GM18505 (cell line): ENCODE measurements at regions not wholly inside any gene's neighbourhood (a gene's known extent, or its start where the extent isn't known, plus 50 kb on each side); places are given as distances from the start of the nearest gene placed in this dataset.

Experiments
- ATAC-seq: cut with Tn5 transposase; IDR thresholded peaks from one replicate; pipeline ENCODE4 v1.9.1; 2021; ENCODE audit not compliant: unreplicated experiment
- POLR2A ChIP-seq: IDR thresholded peaks from 4 replicates; pipeline ENCODE4 v1.6.1; 2011; ENCODE audit warnings: borderline replicate concordance; ENCODE audit not compliant: insufficient read depth, insufficient read length; ENCODE audit errors: extremely low read depth

DNA sequence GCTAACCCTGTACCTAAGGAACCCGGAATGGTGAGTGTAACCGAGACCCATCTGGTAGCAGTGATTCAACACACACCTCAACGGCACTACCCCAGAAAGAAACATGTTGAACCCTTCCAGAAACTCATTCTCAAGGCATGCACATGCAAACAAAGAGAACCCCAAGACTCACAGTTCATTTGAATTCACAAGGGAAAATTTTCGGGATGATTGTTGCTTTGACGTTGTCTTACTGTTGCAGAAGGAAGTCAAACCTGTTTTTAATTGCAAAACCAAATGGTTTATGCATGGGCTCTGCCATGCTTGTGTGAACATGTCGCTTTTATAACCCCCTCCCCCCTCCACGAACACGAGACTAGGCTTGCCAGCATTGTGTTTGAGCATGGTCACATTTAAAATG lies 539.7 kb downstream of the GATA3 start:
- no peak for TF ChIP-seq POLR2A
- no peak for ATAC-seq

DNA sequence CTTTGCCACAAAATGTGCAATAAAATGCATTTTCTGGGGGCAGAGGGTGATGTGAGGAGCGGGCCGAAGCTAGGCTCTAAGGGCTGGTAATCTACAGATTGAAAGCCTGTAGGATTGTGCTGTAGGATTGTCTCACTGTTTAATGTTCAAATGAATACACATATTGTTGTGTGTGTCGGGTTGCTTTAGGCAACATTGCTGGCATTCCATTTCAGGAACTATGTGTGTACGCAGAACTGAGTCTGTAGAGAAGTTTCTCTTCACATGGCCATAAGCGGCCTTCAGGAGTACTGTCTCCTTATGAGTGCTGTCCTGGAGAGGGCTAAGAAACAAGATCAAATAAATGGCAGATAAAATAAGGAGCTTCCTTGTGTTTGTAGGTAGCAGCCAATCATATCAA lies 540.2 kb downstream of the GATA3 start:
- no peak for TF ChIP-seq POLR2A
- ATAC-seq = no peak

DNA sequence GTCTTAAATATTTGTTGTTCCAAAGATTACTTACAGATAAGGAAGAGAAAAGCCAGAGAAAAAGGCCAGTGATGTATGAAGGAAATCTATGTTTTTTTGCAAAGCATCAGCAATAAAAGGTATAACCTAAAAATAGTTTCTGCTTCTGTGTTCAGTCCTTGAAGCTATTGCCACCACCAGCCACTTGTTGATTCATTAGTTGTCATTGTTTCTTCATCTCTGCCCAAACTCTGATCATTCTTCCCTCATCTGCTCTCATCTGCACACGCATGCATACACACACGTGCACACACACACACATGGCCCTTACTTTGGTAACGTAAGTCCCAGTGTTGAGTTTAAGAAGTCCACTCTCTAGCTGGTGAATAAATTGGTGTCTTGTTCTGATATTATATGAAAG lies 540.7 kb downstream of the GATA3 start:
- no peak for ATAC-seq
- TF ChIP-seq POLR2A = no peak

DNA sequence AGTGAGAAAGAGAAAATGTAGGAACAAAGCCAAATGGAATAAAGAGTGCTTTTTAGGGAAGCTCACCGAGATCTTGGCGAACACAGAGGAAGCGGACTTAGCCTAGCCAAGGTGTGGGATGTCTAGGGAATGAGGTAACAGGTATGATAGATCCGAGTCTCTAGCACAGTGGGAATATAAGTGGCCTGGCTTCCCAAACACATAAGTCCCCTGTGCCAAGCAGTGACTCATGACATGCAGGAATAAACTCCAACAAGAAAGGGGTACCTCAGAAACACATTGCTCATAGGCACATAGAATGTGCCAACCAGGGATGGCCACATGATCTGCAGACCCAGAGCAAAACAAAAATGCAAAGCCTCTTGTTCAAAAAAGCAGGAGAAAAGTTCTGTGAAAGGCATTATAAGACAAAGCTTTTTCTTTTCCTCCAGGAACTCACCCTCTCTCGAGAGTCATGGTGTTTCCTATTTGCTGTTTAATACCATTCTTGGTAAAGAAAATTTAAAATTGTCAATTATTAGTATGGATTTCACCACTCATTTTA lies 542.5 kb downstream of the GATA3 start:
- ATAC-seq = no peak
- TF ChIP-seq POLR2A = no peak

DNA sequence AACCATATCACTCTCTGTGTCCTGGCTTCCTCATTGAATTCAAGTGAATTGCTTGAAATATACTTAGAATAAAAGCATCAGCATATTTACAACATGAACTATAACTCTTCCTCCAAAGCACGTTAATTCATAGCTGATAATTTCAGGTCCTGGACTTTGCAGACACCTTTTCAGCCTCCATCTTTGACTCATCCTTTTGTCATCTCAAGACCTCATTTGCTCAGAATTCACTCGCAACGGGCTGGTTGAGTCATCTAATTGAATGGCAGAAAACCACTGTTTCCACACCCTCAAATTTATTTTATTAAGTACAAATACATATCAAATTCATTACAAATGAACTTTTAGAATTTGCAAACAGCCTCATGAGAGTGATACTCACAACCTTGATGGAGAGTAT lies 545.7 kb downstream of the GATA3 start:
- ATAC-seq = no peak

DNA sequence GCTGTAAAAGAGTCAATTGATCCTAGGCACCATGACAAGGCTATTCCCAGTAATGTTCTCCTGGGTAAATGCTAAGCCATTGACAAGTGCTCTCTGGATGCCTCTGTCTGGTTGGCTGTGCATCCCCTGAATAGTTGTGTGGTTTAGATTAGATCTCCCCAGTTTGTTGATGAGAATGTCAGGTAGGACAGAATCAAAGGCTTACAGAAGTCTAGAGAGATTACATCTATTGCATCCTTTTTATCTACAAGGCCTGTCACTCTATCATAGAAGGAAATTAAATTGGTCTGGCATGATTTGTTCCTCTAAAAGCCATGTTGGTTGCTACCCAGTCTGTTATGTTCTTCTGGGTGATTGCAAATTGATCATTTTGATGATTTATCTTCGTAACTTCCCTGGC lies 548.3 kb downstream of the GATA3 start:
- ATAC-seq = no peak
- TF ChIP-seq POLR2A = no peak

More for the DNA sequence above, 545.7 kb downstream of the GATA3 start:
- no peak for TF ChIP-seq POLR2A

DNA sequence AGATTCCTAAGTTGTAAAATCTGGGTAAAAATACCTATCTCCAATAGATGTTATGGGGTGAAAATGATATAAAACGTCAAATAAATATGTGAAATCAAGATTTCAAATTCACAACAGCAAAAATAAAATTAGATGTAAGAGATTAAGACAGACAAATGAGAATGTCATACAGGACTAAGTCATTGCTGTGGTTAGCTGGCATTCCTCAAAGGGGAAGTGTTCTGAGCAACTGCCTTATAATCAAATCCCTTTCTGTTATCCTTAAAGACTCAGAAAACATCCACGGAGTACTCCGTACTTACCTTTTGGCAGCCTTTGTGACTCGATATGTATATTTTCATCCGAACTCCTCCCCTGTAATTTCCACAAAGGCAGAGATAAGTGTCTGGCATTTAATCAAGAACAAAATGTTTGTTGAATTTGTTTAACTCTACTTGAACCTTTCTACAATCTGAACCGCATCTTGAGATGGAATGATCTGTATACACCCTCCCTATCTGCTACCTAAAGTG lies 559.6 kb downstream of the GATA3 start:
- no peak for ATAC-seq
- TF ChIP-seq POLR2A = no peak

DNA sequence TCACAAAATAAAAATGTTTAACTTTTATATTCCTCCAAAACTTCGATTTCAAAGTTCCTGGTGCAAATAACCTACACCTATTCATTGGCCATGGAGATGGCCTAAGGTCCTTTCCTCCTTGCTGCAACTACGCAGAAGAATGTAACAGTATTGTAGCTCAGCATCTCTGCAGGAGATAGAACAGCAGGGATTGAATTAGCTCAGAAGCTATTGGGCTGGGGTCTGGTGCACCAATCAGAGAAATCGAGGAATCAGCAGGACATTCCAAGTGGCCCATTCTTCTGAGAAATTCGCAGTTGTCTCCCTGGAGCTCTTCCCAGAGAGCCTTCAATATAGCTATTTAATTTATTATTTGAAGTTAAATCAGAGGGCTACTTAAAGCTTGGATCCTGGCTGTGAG lies 560.6 kb downstream of the GATA3 start:
- no peak for TF ChIP-seq POLR2A
- no peak for ATAC-seq

DNA sequence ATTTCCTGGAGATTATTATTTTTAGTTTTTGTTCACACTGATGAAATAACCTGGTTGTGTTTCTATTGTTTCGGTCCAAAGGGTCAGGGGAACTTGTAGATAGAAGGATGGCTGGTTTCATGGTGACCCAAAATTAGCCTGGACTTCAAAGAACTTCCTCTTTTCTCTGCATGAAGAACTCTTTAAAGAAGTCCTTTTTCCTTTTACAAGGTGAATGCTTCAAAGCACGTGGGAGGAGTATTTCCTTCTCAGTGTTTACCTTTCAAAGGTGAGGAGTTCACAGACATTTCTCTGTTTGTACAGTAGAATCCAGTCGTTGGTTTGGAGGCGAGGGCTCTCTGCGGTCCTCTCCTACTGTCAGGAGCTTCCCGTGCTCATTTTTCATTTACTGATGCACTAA lies 561.7 kb downstream of the GATA3 start:
- TF ChIP-seq POLR2A = no peak
- peak; percentile 94 for ATAC-seq

DNA sequence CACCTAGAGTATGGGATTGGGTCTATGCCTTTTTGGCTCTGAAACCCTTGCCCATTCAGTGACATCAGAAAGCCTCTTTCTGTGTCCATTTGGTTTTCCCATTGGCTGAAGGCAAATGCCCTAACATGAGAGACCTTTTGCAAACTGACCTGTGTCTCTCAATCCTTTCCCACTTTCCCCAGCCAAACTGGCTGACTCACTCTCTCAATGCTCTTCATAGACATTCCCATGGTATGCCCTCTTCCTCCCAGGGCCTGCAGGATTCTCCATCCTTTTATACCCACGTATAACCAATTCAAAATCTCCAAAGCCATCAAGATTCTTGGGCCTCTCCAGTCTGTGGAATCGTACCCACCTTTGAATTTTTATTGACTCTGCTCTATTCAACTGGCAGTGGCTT lies 563.3 kb downstream of the GATA3 start:
- ATAC-seq = no peak
- TF ChIP-seq POLR2A = no peak

DNA sequence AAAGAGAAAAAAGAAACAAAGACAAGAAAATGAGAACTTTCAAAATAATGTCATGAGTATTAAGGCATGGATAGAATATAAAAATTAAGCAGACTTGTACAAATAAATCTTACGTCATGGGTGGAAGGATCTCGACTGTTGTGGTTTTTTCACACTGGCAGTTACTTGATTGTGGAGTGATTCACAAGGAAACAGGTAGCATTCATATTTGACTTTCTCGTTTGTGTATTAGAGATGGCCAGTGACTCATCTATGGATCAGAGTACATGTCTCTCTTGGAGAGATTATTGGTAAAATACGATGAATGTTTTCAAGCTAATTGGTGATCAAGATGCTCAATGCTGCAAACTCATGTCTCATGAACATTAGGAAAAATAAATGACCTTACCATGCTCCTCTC lies 564.3 kb downstream of the GATA3 start:
- TF ChIP-seq POLR2A = no peak

DNA sequence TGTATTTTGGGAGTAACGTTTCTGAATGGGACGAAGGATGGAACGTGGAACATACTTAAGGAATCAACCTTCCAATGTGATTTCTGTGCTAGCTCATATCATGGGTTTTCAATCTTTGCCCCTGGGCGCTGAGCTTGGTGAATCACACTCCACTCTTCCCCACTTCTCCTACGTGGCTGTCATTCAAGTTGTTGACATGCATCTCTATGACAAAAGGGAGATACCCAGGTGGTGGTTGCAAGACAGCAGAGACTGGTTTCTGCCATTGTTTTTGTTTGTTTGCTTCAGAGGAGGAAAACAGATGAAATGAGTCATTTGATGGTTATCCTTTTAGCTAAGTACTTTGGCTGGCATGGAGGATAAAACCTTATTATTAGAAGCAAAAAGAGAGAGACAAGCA lies 573.9 kb downstream of the GATA3 start:
- TF ChIP-seq POLR2A = no peak
- no peak for ATAC-seq

More for the DNA sequence above, 564.3 kb downstream of the GATA3 start:
- no peak for ATAC-seq

DNA sequence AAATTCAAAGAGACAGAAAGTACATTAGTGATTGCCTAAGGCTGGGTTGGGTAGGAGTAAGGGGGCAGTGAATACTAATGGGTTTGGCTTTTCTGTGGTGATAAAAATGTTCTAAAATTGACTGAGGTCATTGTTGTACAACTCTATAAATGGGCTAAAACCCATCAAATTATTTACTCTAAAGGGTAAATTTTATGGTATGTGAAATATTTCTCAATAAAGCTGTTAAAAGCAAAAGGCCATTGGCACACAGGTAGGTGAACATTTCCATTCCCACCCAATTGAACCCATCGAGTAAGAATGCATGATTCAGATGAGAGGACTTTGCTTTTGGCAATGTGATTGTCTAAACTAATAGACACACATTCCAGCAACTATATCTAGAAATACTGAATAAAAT lies 579.4 kb downstream of the GATA3 start:
- no peak for TF ChIP-seq POLR2A
- no peak for ATAC-seq

DNA sequence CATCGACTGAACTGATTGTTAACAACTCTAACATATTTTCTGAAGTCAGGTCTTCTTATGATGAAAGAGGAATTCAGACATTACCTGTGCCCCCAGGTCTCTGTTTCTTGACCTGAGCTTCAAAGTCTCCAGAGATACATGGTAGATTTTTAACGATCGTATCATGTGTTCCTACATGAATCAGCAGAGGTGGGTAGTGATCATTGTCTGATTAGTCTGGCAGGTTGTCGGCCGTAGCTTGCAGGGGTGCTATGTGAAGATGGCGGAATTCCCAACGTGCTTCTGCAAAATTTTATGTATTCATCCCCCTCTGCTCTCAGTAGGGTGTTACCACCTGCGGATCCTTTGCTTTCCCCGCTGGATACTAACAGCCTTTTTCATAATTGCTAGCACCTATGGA lies 581.9 kb downstream of the GATA3 start:
- ATAC-seq = no peak
- TF ChIP-seq POLR2A = no peak

DNA sequence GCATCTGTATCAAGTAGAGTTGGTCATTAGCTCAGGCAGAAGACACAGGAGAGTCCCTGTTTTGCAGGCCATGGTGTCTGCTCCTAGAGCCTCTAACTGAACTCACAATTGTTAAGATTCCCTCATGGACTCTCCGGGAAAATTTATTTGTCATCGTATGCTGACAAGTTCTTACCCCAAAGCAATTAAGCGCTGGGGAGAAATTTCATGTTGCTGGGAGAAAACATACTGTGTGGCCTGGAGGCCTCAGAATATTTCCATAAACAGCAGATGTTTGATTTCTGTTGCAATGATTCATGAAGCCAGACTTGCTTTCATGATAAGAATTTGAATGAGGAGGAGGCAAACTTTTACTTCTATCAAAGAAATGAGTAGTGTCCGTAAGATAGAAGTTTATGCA lies 583.2 kb downstream of the GATA3 start:
- ATAC-seq = no peak

More for the DNA sequence above, 583.2 kb downstream of the GATA3 start:
- TF ChIP-seq POLR2A = no peak
